Activated naive CD8-positive, alpha-beta T cell treated with anti-CD3 and anti-CD28 coated beads, Interleukin-2, amount 50 U/mL, for 24 hours (primary cell): ENCODE measurements at regions not wholly inside any gene's neighbourhood (a gene's known extent, or its start where the extent isn't known, plus 50 kb on each side); places are given as distances from the start of the nearest gene placed in this dataset.

Experiments used
- ATAC-seq: fragments of 150-1000 bp; cut with Tn5 transposase; one replicate; pipeline ENCODE4 v1.10.0; 2021
- DNase-seq: peaks from one replicate; pipeline ENCODE4 v3.0.0; 2021
- H3K27ac Mint-ChIP-seq: one replicate; pipeline ENCODE4 v1.8.0; 2021; ENCODE audit warnings: mild to moderate bottlenecking, mixed read lengths
- H3K27me3 Mint-ChIP-seq: one replicate; pipeline ENCODE4 v1.8.0; 2021; ENCODE audit warnings: mixed read lengths
- H3K36me3 Mint-ChIP-seq: one replicate; pipeline ENCODE4 v1.8.0; 2021; ENCODE audit warnings: low read depth, mixed read lengths
- H3K4me1 Mint-ChIP-seq: one replicate; pipeline ENCODE4 v1.8.0; 2021; ENCODE audit warnings: mixed read lengths
- H3K4me3 Mint-ChIP-seq: one replicate; pipeline ENCODE4 v1.8.0; 2021; ENCODE audit warnings: mild to moderate bottlenecking, moderate library complexity, mixed read lengths
- H3K9me3 Mint-ChIP-seq: one replicate; pipeline ENCODE4 v1.8.0; 2021; ENCODE audit warnings: mixed read lengths

GRCh38 chr6:142694054-142694453, 250.9 kb downstream of the HIVEP2 start:
- Mint-ChIP-seq H3K9me3 (no peaks in the 10 kb centered on the region), H3K4me1 (peaks cover 29% of the 10 kb centered on the region), H3K27ac (no peak overlapping the region), H3K36me3 (no peaks in the 10 kb centered on the region), H3K4me3 (no peak overlapping the region), H3K27me3 (no peaks in the 10 kb centered on the region)
- ATAC-seq (peak; percentile 34), DNase-seq (no peak)

GRCh38 chr6:142695016-142695415, 250.0 kb downstream of the HIVEP2 start:
- DNase-seq (no peak), ATAC-seq (no peak)
- Mint-ChIP-seq H3K36me3 (no peaks in the 10 kb centered on the region), H3K27ac (no peak overlapping the region), H3K4me1 (peaks cover 31% of the 10 kb centered on the region), H3K9me3 (no peaks in the 10 kb centered on the region), H3K4me3 (no peak overlapping the region), H3K27me3 (no peaks in the 10 kb centered on the region)

GRCh38 chr6:142696123-142697000, 248.6 kb downstream of the HIVEP2 start:
- no peaks in the 10 kb centered on the region for H3K36me3 Mint-ChIP-seq
- ATAC-seq (no peak), DNase-seq (no peak)
- peaks cover 31% of the 10 kb centered on the region for H3K4me1 Mint-ChIP-seq
- no peaks in the 10 kb centered on the region for H3K27me3 Mint-ChIP-seq
- H3K27ac Mint-ChIP-seq = no peak overlapping the region
- H3K9me3 Mint-ChIP-seq = no peaks in the 10 kb centered on the region
- H3K4me3 Mint-ChIP-seq = no peak overlapping the region

GRCh38 chr6:142697001-142697335, 248.0 kb downstream of the HIVEP2 start:
- no peaks in the 10 kb centered on the region for H3K27me3 Mint-ChIP-seq
- H3K4me3 Mint-ChIP-seq = no peak overlapping the region
- no peaks in the 10 kb centered on the region for H3K9me3 Mint-ChIP-seq
- H3K4me1 Mint-ChIP-seq = peaks cover 31% of the 10 kb centered on the region
- H3K36me3 Mint-ChIP-seq = no peaks in the 10 kb centered on the region
- no peak for ATAC-seq
- no peak overlapping the region for H3K27ac Mint-ChIP-seq
- DNase-seq = no peak

GRCh38 chr6:142697922-142698321, 247.1 kb downstream of the HIVEP2 start:
- H3K4me3 Mint-ChIP-seq = no peak overlapping the region
- ATAC-seq (no peak), DNase-seq (no peak)
- no peaks in the 10 kb centered on the region for H3K27me3 Mint-ChIP-seq
- H3K36me3 Mint-ChIP-seq = no peaks in the 10 kb centered on the region
- H3K4me1 Mint-ChIP-seq = peaks cover 35% of the 10 kb centered on the region
- no peak overlapping the region for H3K27ac Mint-ChIP-seq
- no peaks in the 10 kb centered on the region for H3K9me3 Mint-ChIP-seq

- no peaks in the 10 kb centered on the region for H3K36me3 Mint-ChIP-seq
- no peaks in the 10 kb centered on the region for H3K9me3 Mint-ChIP-seq
- DNase-seq (no peak), ATAC-seq (no peak)
- no peak overlapping the region for H3K4me3 Mint-ChIP-seq
- peaks cover 27% of the 10 kb centered on the region for H3K4me1 Mint-ChIP-seq
- H3K27me3 Mint-ChIP-seq = no peaks in the 10 kb centered on the region
- no peak overlapping the region for H3K27ac Mint-ChIP-seq
Measured at GRCh38 chr6:142698751-142699150, 246.2 kb downstream of the HIVEP2 start.

GRCh38 chr6:142699391-142699790, 245.6 kb downstream of the HIVEP2 start:
- Mint-ChIP-seq H3K4me1 (peaks cover 21% of the 10 kb centered on the region), H3K36me3 (no peaks in the 10 kb centered on the region), H3K27me3 (no peaks in the 10 kb centered on the region), H3K27ac (no peak overlapping the region), H3K9me3 (no peaks in the 10 kb centered on the region), H3K4me3 (no peak overlapping the region)
- DNase-seq (no peak), ATAC-seq (no peak)

- no peak overlapping the region for H3K27ac Mint-ChIP-seq
- no peak for DNase-seq
- H3K4me3 Mint-ChIP-seq = no peak overlapping the region
- H3K9me3 Mint-ChIP-seq = no peaks in the 10 kb centered on the region
- peaks cover 15% of the 10 kb centered on the region for H3K4me1 Mint-ChIP-seq
- no peak for ATAC-seq
- H3K27me3 Mint-ChIP-seq = no peaks in the 10 kb centered on the region
- H3K36me3 Mint-ChIP-seq = no peaks in the 10 kb centered on the region
Measured at GRCh38 chr6:142700032-142700431, 244.9 kb downstream of the HIVEP2 start.

- no peak for ATAC-seq
- Mint-ChIP-seq H3K9me3 (no peaks in the 10 kb centered on the region), H3K27ac (no peak overlapping the region), H3K27me3 (no peaks in the 10 kb centered on the region), H3K4me1 (peaks cover 17% of the 10 kb centered on the region), H3K4me3 (no peak overlapping the region), H3K36me3 (no peaks in the 10 kb centered on the region)
- no peak for DNase-seq
Measured at GRCh38 chr6:142700671-142701312, 244.2 kb downstream of the HIVEP2 start.
